Transverse colon (tissue), 4 donors: ENCODE measurements at regions not wholly inside any gene's neighbourhood (a gene's known extent, or its start where the extent isn't known, plus 50 kb on each side); places are given as distances from the start of the nearest gene placed in this dataset.

Experiments used
- DNase-seq: peaks from one replicate; pipeline ENCODE4 v3.0.0-alpha.2; 2019
- H3K27ac ChIP-seq, 4 donors: fragments of 200-600 bp; sonication (generic); 2 replicates each; pipeline ENCODE4 v1.5.1; 2016 to 2018; ENCODE audit warnings: inconsistent platforms in 4 of 4
- H3K27me3 ChIP-seq: fragments of 200-600 bp; sonication (generic); 2 replicates; pipeline ENCODE4 v1.5.1; 2017; ENCODE audit warnings: inconsistent platforms
- H3K36me3 ChIP-seq, 4 donors: fragments of 200-600 bp; sonication (generic); 2 replicates each; pipeline ENCODE4 v1.5.1; 2017 to 2019; ENCODE audit warnings: inconsistent platforms in 4 of 4
- H3K4me1 ChIP-seq, 4 donors: fragments of 200-600 bp; sonication (generic); 2 replicates each; pipeline ENCODE4 v1.5.1; 2017 to 2020; ENCODE audit warnings: inconsistent platforms in 4 of 4
- H3K4me3 ChIP-seq, 4 donors: fragments of 200-600 bp; sonication (generic); 1 replicate in 1 of 4; 2 replicates in 3 of 4; pipeline versions ENCODE4 v1.5.1 to v1.6.1; 2017 to 2019; ENCODE audit warnings: inconsistent platforms in 4 of 4
- H3K9me3 ChIP-seq, 2 donors: fragments of 200-600 bp; sonication (generic); 2 replicates each; pipeline ENCODE4 v1.5.1; 2017 to 2019; ENCODE audit warnings: inconsistent platforms in 2 of 2
- CTCF ChIP-seq, 5 experiments: fragments of 200-600 bp in 3 of 5; fragments of 450-650 bp in 2 of 5; sonication (generic) in 3 of 5; IDR thresholded peaks; 1 replicate in 2 of 5; 2 replicates in 3 of 5; pipeline ENCODE4 v1.5.1; 2016 to 2017; ENCODE audit warnings: antibody characterized with exemption in 5 of 5, inconsistent platforms in 3 of 5, mild to moderate bottlenecking in 2 of 5, moderate library complexity in 1 of 5
- EP300 ChIP-seq: sonication (generic); formaldehyde crosslinking; IDR thresholded peaks from one replicate; pipeline ENCODE4 v1.6.1; 2017; ENCODE audit warnings: antibody characterized with exemption, low read depth
- POLR2A ChIP-seq: fragments of 450-650 bp; IDR thresholded peaks from one replicate; pipeline ENCODE4 v1.6.1; 2016; ENCODE audit warnings: antibody characterized with exemption, mild to moderate bottlenecking, moderate library complexity
- POLR2AphosphoS5 ChIP-seq, 3 donors: sonication (generic); formaldehyde crosslinking; IDR thresholded peaks; one replicate each; pipeline ENCODE4 v1.6.1; 2016; ENCODE audit warnings: antibody characterized with exemption in 3 of 3
- WGBS, 2 donors: methylation state at CpG; one replicate each; pipeline ENCODE4 v1.1.5; 2018; ENCODE audit warnings: low coverage in 1 of 2; 5-methylcytosine and 5-hydroxymethylcytosine counted together
- in situ Hi-C, 4 donors: fragments of 200-750 bp; cut with MboI; loops; one replicate each; pipeline versions ENCODE4 v1.15.0 to v1.15.1; 2017; ENCODE audit warnings: low sequenced_read_pairs in 3 of 4, low pct_ligation_motif_present in 1 of 4, low pct_unique_long_range_greater_than_20kb in 1 of 4
- intact Hi-C: fragments of 100-400 bp; cut with DNase I; formaldehyde crosslinking; loops from one replicate; pipeline ENCODE4 v1.15.1; 2023; ENCODE audit warnings: low total_unique reads

- WGBS, 2 donors = 79 to 87% methylated on average over 4 of the region's 4 CpGs
- H3K4me1 ChIP-seq = no peaks in the 10 kb centered on the region
- DNase-seq = no peak
- H3K27ac ChIP-seq = no peak overlapping the region
- no peaks in the 10 kb centered on the region for H3K36me3 ChIP-seq
- H3K9me3 ChIP-seq = no peaks in the 10 kb centered on the region
- in situ Hi-C loops (no loop called here), intact Hi-C loops (no loop called here)
- H3K27me3 ChIP-seq = no peaks in the 10 kb centered on the region
- no peak overlapping the region for H3K4me3 ChIP-seq
- no peak for TF ChIP-seq POLR2AphosphoS5 (IDR thresholded peaks at IDR 0.05)
- TF ChIP-seq CTCF (IDR thresholded peaks at IDR 0.05) = no peak
- no peak for TF ChIP-seq POLR2A
- TF ChIP-seq EP300 = no peak
Observed at GRCh38 chr5:124352312-124352711, 394.1 kb downstream of the ZNF608 start.

GRCh38 chr5:124349931-124350330 is 396.5 kb downstream of the ZNF608 start:
- Histone ChIP-seq H3K4me3 (no peak overlapping the region), H3K4me1 (no peaks in the 10 kb centered on the region), H3K9me3 (no peaks in the 10 kb centered on the region), H3K27me3 (no peaks in the 10 kb centered on the region), H3K27ac (no peak overlapping the region), H3K36me3 (no peaks in the 10 kb centered on the region)
- no peak for DNase-seq
- intact Hi-C loops (no loop called here), in situ Hi-C loops (no loop called here)
- 93 to 100% methylated on average over 3 to 4 of the region's 4 CpGs for WGBS, 2 donors
- TF ChIP-seq EP300 (no peak), CTCF (IDR thresholded peaks at IDR 0.05) (no peak), POLR2A (no peak), POLR2AphosphoS5 (IDR thresholded peaks at IDR 0.05) (no peak)

GRCh38 chr5:124343451-124343867 is 403.0 kb downstream of the ZNF608 start:
- H3K9me3 ChIP-seq = no peaks in the 10 kb centered on the region
- H3K27ac ChIP-seq = no peak overlapping the region
- no peaks in the 10 kb centered on the region for H3K27me3 ChIP-seq
- in situ Hi-C loops (no loop called here), intact Hi-C loops (no loop called here)
- TF ChIP-seq POLR2AphosphoS5 (IDR thresholded peaks at IDR 0.05) (peak in 2 of 3 donors; percentile 11 to 20), EP300 (no peak)
- H3K4me3 ChIP-seq = no peak overlapping the region
- DNase-seq = no peak
- H3K4me1 ChIP-seq = peaks cover 0 to 15% (median 11%) of the 10 kb centered on the region in 4 donors
- 67 to 79% methylated on average over 2 to 5 of the region's 5 CpGs for WGBS, 2 donors
- no peaks in the 10 kb centered on the region for H3K36me3 ChIP-seq

- no peak for DNase-seq
- Histone ChIP-seq H3K9me3 (no peaks in the 10 kb centered on the region), H3K4me1 (peaks cover 0 to 15% (median 11%) of the 10 kb centered on the region in 4 donors), H3K36me3 (no peaks in the 10 kb centered on the region), H3K27ac (peak overlapping the region in 1 of 4 donors; percentile 42), H3K27me3 (no peaks in the 10 kb centered on the region), H3K4me3 (no peak overlapping the region)
- 67 to 75% methylated on average over 1 of the region's 1 CpG for WGBS, 2 donors
- intact Hi-C loops = no loop called here
- no peak for TF ChIP-seq POLR2A
- in situ Hi-C loops = no loop called here
Observed at GRCh38 chr5:124342986-124343385, 403.5 kb downstream of the ZNF608 start.

- intact Hi-C loops = no loop called here
- 91 to 92% methylated on average over 2 to 7 of the region's 7 CpGs for WGBS, 2 donors
Observed at GRCh38 chr5:124342584-124342983, 403.9 kb downstream of the ZNF608 start.

More at GRCh38 chr5:124342584-124342983, 403.9 kb downstream of the ZNF608 start:
- Histone ChIP-seq H3K27me3 (no peaks in the 10 kb centered on the region), H3K4me1 (peaks cover 0 to 15% (median 11%) of the 10 kb centered on the region in 4 donors), H3K36me3 (no peaks in the 10 kb centered on the region), H3K4me3 (no peak overlapping the region), H3K27ac (peak overlapping the region in 2 of 4 donors; percentile 42 to 50), H3K9me3 (no peaks in the 10 kb centered on the region)
- in situ Hi-C loops = no loop called here
- DNase-seq = no peak
- TF ChIP-seq POLR2A = no peak
- TF ChIP-seq EP300 = no peak
- TF ChIP-seq CTCF (IDR thresholded peaks at IDR 0.05) = no peak
- TF ChIP-seq POLR2AphosphoS5 (IDR thresholded peaks at IDR 0.05) = no peak
